Activated CD4-positive, alpha-beta T cell treated with anti-CD3 and anti-CD28 coated beads, Interleukin-2, amount 10 ng/mL, durations not matched to agents 24 days and 14 days (primary cell): ENCODE measurements at regions not wholly inside any gene's neighbourhood (a gene's known extent, or its start where the extent isn't known, plus 50 kb on each side); places are given as distances from the start of the nearest gene placed in this dataset.

ENCODE experiments used
- DNase-seq: peaks from one replicate; pipeline ENCODE4 v3.0.0; 2022
- H3K27ac Mint-ChIP-seq: one replicate; pipeline ENCODE4 v1.8.0; 2022; ENCODE audit warnings: mild to moderate bottlenecking, mixed read lengths
- H3K27me3 Mint-ChIP-seq: one replicate; pipeline ENCODE4 v1.8.0; 2022; ENCODE audit warnings: mixed read lengths
- H3K36me3 Mint-ChIP-seq: one replicate; pipeline ENCODE4 v1.8.0; 2022; ENCODE audit warnings: low read depth, mild to moderate bottlenecking, mixed read lengths
- H3K4me1 Mint-ChIP-seq: one replicate; pipeline ENCODE4 v1.8.0; 2021; ENCODE audit warnings: mixed read lengths
- H3K4me3 Mint-ChIP-seq: one replicate; pipeline ENCODE4 v1.8.0; 2022; ENCODE audit warnings: mild to moderate bottlenecking, moderate library complexity, mixed read lengths
- H3K9me3 Mint-ChIP-seq: one replicate; pipeline ENCODE4 v1.8.0; 2021; ENCODE audit warnings: mixed read lengths
- intact Hi-C: fragments of 100-400 bp; cut with micrococcal nuclease; formaldehyde crosslinking; loops from one replicate; pipeline ENCODE4 v1.15.1; 2023

GRCh38 chr1:117678246-117678977 is 72.6 kb downstream of the TENT5C start:
- Mint-ChIP-seq H3K4me3 (no peak overlapping the region), H3K36me3 (no peaks in the 10 kb centered on the region), H3K9me3 (no peaks in the 10 kb centered on the region), H3K27ac (no peak overlapping the region), H3K4me1 (peaks cover 14% of the 10 kb centered on the region), H3K27me3 (peaks cover 9% of the 10 kb centered on the region)
- no peak for DNase-seq
- intact Hi-C loops: loop anchor here (5.0 to 10.0 kb wide), 2 partner anchors 79 to 216 kb away; no protein-coding TSS in a partner anchor

DNA sequence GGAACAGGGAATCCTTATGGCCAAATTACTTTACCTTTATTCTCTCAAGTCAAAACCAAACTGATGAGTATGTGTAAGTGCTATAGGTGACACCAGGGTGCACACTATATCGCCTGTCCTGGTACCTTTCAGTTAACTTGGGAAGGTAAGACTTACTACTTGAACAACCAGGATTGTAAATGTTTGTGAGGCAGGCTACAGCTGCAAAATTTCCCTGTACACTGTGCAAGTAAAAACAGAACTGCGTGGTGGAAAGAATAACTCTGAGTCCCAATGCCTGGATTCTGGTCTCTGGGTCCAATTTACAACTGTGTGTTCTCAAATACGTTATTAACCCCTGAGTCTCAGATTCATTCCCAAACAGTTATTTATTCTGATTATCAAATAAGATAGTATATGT is 73.5 kb downstream of the TENT5C start:
- H3K4me3 Mint-ChIP-seq: no peak overlapping the region
- H3K27ac Mint-ChIP-seq: no peak overlapping the region
- H3K27me3 Mint-ChIP-seq: peaks cover 8% of the 10 kb centered on the region
- H3K36me3 Mint-ChIP-seq: no peaks in the 10 kb centered on the region
- H3K4me1 Mint-ChIP-seq: peaks cover 8% of the 10 kb centered on the region
- no peaks in the 10 kb centered on the region for H3K9me3 Mint-ChIP-seq
- DNase-seq: no peak
- intact Hi-C loops: loop anchor here (5.0 to 10.0 kb wide), 2 partner anchors 78 to 216 kb away; no protein-coding TSS in a partner anchor

GRCh38 chr1:117679868-117680267 is 74.0 kb downstream of the TENT5C start:
- intact Hi-C loops: loop anchor here (5.0 to 10.0 kb wide), 2 partner anchors 77 to 215 kb away; no protein-coding TSS in a partner anchor
- Mint-ChIP-seq H3K27me3 (peaks cover 8% of the 10 kb centered on the region), H3K9me3 (no peaks in the 10 kb centered on the region), H3K4me3 (no peak overlapping the region), H3K4me1 (peaks cover 4% of the 10 kb centered on the region), H3K27ac (no peak overlapping the region), H3K36me3 (no peaks in the 10 kb centered on the region)
- DNase-seq: no peak

DNA sequence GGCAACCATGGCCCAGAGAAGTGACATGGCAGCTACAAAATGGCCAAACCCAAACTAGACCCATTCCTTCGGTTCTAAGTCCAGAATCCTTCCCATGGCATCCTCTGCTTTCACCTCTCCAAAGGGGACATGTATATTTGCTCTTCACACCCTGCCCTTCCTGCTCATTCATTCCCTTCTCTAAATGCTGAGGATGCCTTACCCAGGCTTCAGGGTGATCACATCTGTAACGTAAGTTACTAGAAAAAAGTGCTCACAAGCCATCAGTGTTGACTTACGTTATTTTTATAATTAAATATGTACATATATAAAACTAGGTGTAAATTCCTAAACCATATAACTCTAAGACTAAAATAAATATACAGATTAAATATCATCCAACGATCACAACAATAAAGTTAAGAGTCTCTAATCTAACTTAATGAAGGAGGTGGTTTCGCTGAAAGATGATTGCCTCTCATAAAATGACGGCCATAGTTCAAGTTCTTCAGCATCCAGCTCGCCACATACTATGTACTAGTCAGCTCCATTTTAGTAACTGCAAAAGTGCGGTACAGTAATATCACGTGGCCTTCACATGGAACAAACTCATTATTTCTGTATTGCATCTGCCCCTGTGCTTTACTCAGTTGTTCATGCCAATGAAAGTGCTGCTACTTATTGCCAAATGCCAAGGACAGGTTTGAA is 74.6 kb downstream of the TENT5C start:
- no peak for DNase-seq

DNA sequence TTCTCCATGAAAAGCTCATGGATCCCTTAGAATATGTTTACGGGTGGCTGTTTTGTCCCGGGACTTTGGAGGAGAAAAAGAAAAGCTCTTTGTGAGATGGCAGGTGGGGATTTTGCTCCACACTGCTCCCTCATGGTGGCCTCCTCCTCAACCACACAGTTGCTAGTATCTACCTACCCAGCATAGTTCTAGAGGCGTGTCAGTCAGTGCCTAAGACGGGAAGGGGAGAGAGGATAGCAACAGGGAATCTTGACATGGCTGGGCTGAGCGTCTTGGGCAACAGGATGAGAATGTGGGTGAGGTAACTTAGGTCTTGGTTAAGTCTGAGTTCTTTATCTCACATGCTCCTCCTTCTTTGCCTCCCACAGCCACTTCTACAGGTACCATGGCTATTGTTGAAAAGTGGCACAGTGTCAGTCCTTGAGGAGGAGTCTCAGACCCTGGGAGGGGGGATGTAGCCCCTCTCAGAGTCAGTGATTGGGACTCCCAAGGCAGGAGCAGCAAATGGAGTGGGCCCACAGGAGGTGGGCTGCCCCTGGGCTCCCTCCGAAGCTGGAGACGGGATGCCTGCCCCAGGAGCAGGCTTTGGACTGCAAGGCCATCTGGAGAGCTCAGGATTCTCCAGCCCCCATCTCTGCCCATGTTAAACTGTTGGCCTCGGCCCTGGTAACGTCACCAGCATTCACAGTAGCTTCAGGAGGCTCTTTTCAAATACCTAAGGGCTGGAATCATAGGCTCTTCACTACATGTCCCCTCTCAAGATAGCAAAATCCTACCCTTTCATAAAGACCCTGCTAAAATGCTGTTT is 75.4 kb downstream of the TENT5C start:
- H3K9me3 Mint-ChIP-seq: no peaks in the 10 kb centered on the region
- no peak overlapping the region for H3K4me3 Mint-ChIP-seq
- no peak overlapping the region for H3K27ac Mint-ChIP-seq

More for the DNA sequence above, 74.6 kb downstream of the TENT5C start:
- Mint-ChIP-seq H3K9me3 (no peaks in the 10 kb centered on the region), H3K27ac (no peak overlapping the region), H3K4me3 (no peak overlapping the region), H3K36me3 (no peaks in the 10 kb centered on the region), H3K27me3 (peaks cover 10% of the 10 kb centered on the region), H3K4me1 (peaks cover 4% of the 10 kb centered on the region)
- intact Hi-C loops: no loop called here

DNA sequence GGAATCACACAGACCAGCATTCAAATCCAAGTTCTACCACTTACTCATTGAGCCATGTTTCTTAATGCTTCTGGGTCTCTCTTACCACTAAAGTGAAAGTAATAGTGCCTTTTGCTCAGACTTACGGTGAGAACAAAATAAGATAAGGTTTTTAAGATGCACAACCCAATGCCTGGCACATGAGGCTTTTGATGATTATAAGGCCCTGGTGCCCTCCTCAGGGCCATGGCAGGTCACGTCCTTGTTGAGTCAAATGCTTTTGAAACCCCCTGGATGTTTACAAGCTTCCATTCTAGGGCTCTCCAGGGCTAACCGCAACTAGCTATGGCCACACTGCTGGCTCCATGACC is 76.0 kb downstream of the TENT5C start:
- no peak overlapping the region for H3K4me3 Mint-ChIP-seq
- peaks cover 4% of the 10 kb centered on the region for H3K4me1 Mint-ChIP-seq
- no peaks in the 10 kb centered on the region for H3K9me3 Mint-ChIP-seq
- no peaks in the 10 kb centered on the region for H3K36me3 Mint-ChIP-seq
- DNase-seq: no peak
- no peak overlapping the region for H3K27ac Mint-ChIP-seq
- intact Hi-C loops: no loop called here
- H3K27me3 Mint-ChIP-seq: peaks cover 10% of the 10 kb centered on the region

More for the DNA sequence above, 75.4 kb downstream of the TENT5C start:
- Mint-ChIP-seq H3K4me1 (peaks cover 4% of the 10 kb centered on the region), H3K27me3 (peaks cover 10% of the 10 kb centered on the region), H3K36me3 (no peaks in the 10 kb centered on the region)
- no peak for DNase-seq
- intact Hi-C loops: no loop called here

- Mint-ChIP-seq H3K9me3 (no peaks in the 10 kb centered on the region), H3K27me3 (peaks cover 10% of the 10 kb centered on the region), H3K4me3 (no peak overlapping the region), H3K36me3 (no peaks in the 10 kb centered on the region), H3K4me1 (peaks cover 4% of the 10 kb centered on the region), H3K27ac (no peak overlapping the region)
- intact Hi-C loops: no loop called here
- no peak for DNase-seq
Measured at GRCh38 chr1:117682372-117682771, 76.5 kb downstream of the TENT5C start.

GRCh38 chr1:117683571-117684285 is 77.9 kb downstream of the TENT5C start:
- intact Hi-C loops: no loop called here
- peaks cover 4% of the 10 kb centered on the region for H3K4me1 Mint-ChIP-seq
- H3K4me3 Mint-ChIP-seq: no peak overlapping the region
- H3K9me3 Mint-ChIP-seq: no peaks in the 10 kb centered on the region
- H3K27me3 Mint-ChIP-seq: peaks cover 13% of the 10 kb centered on the region
- DNase-seq: no peak
- no peak overlapping the region for H3K27ac Mint-ChIP-seq
- no peaks in the 10 kb centered on the region for H3K36me3 Mint-ChIP-seq

- no peak overlapping the region for H3K27ac Mint-ChIP-seq
- H3K4me1 Mint-ChIP-seq: peaks cover 2% of the 10 kb centered on the region
- intact Hi-C loops: no loop called here
- no peak for DNase-seq
- H3K27me3 Mint-ChIP-seq: peaks cover 31% of the 10 kb centered on the region
- no peak overlapping the region for H3K4me3 Mint-ChIP-seq
- H3K36me3 Mint-ChIP-seq: no peaks in the 10 kb centered on the region
- no peaks in the 10 kb centered on the region for H3K9me3 Mint-ChIP-seq
Measured at GRCh38 chr1:117685936-117686806, 80.3 kb downstream of the TENT5C start.

- Mint-ChIP-seq H3K36me3 (no peaks in the 10 kb centered on the region), H3K27me3 (peaks cover 35% of the 10 kb centered on the region), H3K9me3 (no peaks in the 10 kb centered on the region), H3K27ac (no peak overlapping the region), H3K4me3 (no peak overlapping the region), H3K4me1 (no peaks in the 10 kb centered on the region)
- intact Hi-C loops: no loop called here
- DNase-seq: no peak
Measured at GRCh38 chr1:117686907-117687306, 81.1 kb downstream of the TENT5C start.

DNA sequence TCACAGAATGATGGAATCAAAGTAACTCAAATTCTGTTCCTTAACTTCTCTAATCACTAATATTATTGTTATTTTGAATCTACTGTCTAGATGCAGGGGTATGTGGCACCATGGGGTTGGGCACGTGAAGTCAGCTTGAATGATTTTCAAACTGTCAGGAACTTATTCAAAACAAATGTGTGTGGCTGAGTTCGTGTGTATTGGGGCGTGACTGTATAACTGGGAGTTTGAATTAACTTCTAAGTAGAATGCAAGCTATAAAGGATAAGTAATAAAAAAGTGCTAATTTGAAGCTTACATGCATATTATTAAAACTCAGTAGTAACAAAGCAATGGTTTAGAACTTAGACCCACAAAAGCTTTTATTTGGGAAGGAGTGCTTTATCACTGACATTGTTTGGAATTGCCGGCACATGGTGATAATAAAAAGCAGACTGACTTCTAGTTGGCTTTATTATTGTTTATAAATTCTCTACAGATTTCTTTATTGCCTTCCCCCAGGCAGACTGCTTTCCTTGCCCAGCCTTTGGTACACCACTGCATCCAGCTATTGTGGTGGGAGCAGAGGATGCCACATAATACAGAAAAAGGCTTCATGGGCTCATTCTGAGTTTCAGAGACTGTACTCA is 84.3 kb downstream of the TENT5C start:
- intact Hi-C loops: no loop called here
- no peak overlapping the region for H3K4me3 Mint-ChIP-seq

GRCh38 chr1:117691942-117692341 is 86.1 kb downstream of the TENT5C start:
- intact Hi-C loops: no loop called here
- peaks cover 41% of the 10 kb centered on the region for H3K27me3 Mint-ChIP-seq
- H3K4me1 Mint-ChIP-seq: peaks cover 11% of the 10 kb centered on the region
- no peak for DNase-seq
- no peaks in the 10 kb centered on the region for H3K9me3 Mint-ChIP-seq
- no peaks in the 10 kb centered on the region for H3K36me3 Mint-ChIP-seq
- H3K27ac Mint-ChIP-seq: no peak overlapping the region
- no peak overlapping the region for H3K4me3 Mint-ChIP-seq

More for the DNA sequence above, 84.3 kb downstream of the TENT5C start:
- peaks cover 41% of the 10 kb centered on the region for H3K27me3 Mint-ChIP-seq
- peaks cover 9% of the 10 kb centered on the region for H3K4me1 Mint-ChIP-seq
- no peaks in the 10 kb centered on the region for H3K9me3 Mint-ChIP-seq
- H3K27ac Mint-ChIP-seq: no peak overlapping the region
- no peaks in the 10 kb centered on the region for H3K36me3 Mint-ChIP-seq
- no peak for DNase-seq
